Stimulated activated CD4-positive, alpha-beta T cell treated with anti-CD3 and anti-CD28 coated beads, Interleukin-12 subunit alpha, Interleukin-12 subunit beta, amount 100 ng/mL, for 4 hours (primary cell): ENCODE measurements at regions not wholly inside any gene's neighbourhood (a gene's known extent, or its start where the extent isn't known, plus 50 kb on each side); places are given as distances from the start of the nearest gene placed in this dataset.

ENCODE experiments used
- DNase-seq: peaks from one replicate; pipeline ENCODE4 v3.0.0-alpha.2; 2020

GRCh38 chr5:96243862-96244261, 189.2 kb downstream of the PCSK1 start:
- no peak for DNase-seq

- no peak for DNase-seq
Observed at GRCh38 chr5:96243203-96243602, 189.8 kb downstream of the PCSK1 start.

DNA sequence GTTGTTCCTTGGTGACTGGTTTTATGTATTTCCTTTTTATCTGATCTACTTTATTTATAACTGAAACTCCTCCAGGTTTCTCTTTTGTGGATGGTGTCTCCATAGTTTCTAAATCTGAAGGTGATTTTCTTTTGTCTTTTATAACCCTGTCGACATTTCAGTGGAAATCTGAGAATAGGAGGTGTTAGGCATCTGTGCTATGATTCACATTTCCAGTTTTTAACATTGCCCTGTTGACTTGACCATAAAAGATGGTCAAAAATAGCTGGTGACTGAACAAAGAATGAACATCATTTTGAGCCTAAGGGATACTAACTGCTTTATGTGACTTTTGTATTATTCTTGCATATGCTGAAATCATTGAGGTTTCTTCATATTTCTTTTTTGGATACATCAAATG, 190.5 kb downstream of the PCSK1 start:
- DNase-seq: no peak

GRCh38 chr5:96236831-96237230, 196.2 kb downstream of the PCSK1 start:
- DNase-seq: no peak

- DNase-seq: no peak
Observed at GRCh38 chr5:96236051-96236450, 197.0 kb downstream of the PCSK1 start.

GRCh38 chr5:96235008-96235910, 197.8 kb downstream of the PCSK1 start:
- no peak for DNase-seq

GRCh38 chr5:96232602-96233001, 200.4 kb downstream of the PCSK1 start:
- no peak for DNase-seq

DNA sequence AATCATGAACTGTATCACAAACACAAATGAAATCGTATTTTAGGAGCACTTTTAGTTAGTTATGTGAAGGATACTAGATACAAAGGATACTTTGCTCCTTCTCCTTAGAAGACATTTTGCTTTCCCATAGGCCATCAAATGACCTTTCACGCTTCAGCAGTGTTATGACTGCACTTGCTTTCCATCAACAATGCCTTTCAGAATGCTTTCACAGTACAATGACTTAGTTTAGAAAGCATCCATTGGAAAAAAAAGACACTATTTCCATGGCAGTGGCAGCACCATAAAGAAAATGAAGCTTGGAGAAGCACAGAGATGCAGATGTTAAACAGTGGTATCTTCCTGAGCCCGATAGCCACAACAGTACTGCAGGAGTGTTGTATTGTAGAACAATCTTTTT, 203.9 kb downstream of the PCSK1 start:
- no peak for DNase-seq

- DNase-seq: no peak
Observed at GRCh38 chr5:96228408-96228807, 204.6 kb downstream of the PCSK1 start.

GRCh38 chr5:96227957-96228356, 205.1 kb downstream of the PCSK1 start:
- DNase-seq: no peak

- no peak for DNase-seq
Observed at GRCh38 chr5:96226941-96227552, 206.0 kb downstream of the PCSK1 start.

DNA sequence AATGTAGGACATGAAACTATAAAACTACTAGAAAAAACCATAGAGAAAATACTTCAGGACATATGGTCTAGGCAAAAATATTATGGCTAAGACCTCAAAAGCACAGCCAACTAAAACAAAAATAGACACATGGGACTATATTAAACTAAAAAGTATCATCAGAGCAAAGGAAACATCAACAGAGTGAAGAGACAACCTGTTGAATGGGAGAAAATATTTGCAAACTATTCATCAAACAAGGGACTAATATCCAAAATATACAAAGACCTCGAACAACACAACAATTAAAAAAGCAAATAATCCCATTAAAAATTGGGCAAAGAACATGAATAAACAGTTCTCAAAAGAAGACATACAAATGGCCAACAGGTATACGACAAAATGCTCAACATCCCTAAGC, 210.9 kb downstream of the PCSK1 start:
- no peak for DNase-seq

DNA sequence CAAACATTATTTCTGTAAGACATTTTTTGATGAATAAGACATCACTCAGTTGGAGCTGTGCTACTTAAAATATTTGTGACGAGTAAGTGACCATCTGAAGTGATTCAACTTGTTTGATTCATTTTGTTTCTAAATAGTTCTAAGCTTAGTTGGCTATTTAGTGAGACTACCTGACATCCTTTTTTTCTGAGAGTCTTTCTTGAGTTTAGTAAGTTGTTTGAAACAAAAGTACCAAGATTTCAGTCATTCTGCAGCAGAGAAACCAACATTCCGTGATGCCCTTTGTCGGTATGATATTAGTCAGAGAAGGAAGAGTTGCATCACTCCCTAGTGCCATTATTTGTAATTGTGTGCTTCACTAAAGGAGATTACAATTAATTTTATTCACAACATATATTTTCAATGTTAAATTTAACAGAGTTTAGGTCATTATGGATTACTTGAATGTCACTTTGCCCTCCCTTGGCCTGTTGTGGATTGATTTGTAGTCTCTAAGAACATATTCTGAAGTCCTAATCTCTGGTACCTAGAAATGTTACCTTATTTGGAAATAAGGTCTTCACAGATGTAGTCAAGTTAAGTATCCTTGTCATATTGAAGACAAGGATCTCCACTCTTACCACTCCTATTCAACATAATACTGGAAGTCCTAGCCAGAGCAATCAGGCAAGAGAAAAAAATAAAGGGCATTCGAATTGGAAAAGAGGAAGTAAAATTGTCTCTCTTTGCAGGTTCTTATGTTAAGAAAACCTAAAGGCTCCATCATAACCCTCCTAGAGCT, 212.2 kb downstream of the PCSK1 start:
- no peak for DNase-seq

GRCh38 chr5:96219580-96220281, 213.3 kb downstream of the PCSK1 start:
- no peak for DNase-seq

DNA sequence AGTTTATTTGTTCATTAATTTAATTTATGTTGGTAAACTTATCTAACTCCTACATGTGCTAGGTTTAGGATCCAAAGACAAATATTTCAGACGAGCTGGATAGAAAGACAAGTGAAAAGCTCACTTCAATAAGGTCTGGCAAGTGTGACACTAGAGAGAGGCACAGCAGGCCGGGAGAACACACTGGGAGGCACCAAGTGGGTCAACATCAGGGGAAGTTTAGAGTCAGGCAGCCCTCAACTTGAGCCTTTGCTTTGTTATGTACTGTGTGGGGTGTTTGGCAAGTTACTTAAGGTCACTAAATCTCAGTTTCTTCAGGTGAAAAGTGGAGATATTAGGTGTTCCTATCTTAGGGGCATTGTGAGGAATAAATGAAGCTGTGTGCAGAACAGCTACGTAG, 214.4 kb downstream of the PCSK1 start:
- DNase-seq: no peak

- no peak for DNase-seq
Observed at GRCh38 chr5:96214442-96215197, 218.4 kb downstream of the PCSK1 start.

DNA sequence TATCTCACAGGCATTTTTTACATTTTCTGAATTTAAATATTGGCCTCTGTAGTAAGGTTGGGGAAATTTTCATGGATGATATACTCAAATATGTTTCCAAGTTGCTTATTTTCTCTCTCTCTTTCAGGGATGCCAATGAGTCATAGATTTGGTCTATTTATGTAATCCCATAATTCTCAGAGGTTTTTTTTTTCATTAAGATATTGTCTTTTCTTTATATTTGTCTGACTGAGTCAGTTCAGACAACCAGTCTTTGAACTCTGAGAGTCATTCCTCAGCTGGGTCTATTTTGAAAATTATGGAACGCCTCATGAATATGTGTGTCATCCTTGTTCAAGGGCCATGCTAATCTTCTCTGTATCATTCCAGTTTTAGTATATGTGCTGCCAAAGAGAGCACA, 223.2 kb downstream of the PCSK1 start:
- no peak for DNase-seq

GRCh38 chr5:96207420-96207819, 225.6 kb downstream of the PCSK1 start:
- DNase-seq: no peak

GRCh38 chr5:96203761-96204160, 229.3 kb downstream of the PCSK1 start:
- DNase-seq: no peak

DNA sequence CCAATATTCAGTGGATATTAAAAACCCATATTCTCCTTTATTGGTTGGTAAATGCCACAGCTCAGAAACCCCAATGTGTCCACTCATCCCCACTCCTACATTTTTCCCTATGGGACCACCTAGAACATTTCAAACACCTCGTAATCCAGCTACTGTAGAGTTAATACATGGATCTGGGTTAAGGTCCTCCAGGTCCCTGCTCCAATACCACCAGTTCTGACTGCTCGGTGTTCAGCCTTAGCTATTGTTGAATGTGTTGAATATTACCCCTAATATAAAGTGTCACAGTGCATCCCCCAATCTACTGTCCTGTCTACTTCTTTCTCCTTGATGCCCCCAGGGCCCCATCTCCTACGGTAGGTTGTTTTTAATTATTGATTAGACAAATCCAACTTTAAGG, 231.5 kb downstream of the PCSK1 start:
- no peak for DNase-seq

DNA sequence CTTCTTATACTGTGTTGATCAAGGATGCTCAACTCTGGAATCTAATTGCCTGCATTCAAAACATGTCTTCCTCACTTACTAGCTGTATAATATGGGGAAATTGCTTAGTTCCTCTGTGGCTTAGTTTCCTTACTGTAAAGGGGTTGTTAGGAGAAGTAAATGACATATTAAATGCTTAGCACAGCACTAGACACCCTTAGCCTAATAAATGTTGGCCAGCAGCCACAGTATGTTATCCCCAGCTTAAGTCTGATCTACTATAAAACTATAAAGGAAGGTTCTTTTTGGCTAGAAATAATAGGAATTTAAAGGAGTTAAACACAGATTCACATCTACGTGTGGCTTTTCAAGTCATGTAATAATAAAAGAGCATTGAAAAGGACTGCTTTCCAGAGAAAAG, 232.4 kb downstream of the PCSK1 start:
- DNase-seq: no peak

- DNase-seq: no peak
Observed at GRCh38 chr5:96199713-96200183, 233.3 kb downstream of the PCSK1 start.
